ENCODE measurements at regions not wholly inside any gene's neighbourhood (a gene's known extent, or its start where the extent isn't known, plus 50 kb on each side); places are given as distances from the start of the nearest gene placed in this dataset.

- TF ChIP-seq, protein P1, sequence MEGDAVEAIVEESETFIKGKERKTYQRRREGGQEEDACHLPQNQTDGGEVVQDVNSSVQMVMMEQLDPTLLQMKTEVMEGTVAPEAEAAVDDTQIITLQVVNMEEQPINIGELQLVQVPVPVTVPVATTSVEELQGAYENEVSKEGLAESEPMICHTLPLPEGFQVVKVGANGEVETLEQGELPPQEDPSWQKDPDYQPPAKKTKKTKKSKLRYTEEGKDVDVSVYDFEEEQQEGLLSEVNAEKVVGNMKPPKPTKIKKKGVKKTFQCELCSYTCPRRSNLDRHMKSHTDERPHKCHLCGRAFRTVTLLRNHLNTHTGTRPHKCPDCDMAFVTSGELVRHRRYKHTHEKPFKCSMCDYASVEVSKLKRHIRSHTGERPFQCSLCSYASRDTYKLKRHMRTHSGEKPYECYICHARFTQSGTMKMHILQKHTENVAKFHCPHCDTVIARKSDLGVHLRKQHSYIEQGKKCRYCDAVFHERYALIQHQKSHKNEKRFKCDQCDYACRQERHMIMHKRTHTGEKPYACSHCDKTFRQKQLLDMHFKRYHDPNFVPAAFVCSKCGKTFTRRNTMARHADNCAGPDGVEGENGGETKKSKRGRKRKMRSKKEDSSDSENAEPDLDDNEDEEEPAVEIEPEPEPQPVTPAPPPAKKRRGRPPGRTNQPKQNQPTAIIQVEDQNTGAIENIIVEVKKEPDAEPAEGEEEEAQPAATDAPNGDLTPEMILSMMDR (IDR thresholded peaks at IDR 0.05), result no peak
- no peak for TF ChIP-seq POLR2A (IDR thresholded peaks at IDR 0.05)
These were observed 383.9 kb upstream of the CHORDC1 start for GRCh38 chr11:90606721-90607120.
